Stomach (tissue), 4 donors: ENCODE measurements at regions not wholly inside any gene's neighbourhood (a gene's known extent, or its start where the extent isn't known, plus 50 kb on each side); places are given as distances from the start of the nearest gene placed in this dataset.

Source experiments
- EP300 ChIP-seq: sonication (generic); formaldehyde crosslinking; IDR thresholded peaks from one replicate; pipeline ENCODE4 v1.6.1; 2017; ENCODE audit warnings: antibody characterized with exemption
- TF ChIP-seq, protein P1 (sequence below), 7 experiments: fragments of 450-650 bp in 4 of 7; fragments of 200-600 bp in 3 of 7; sonication (generic) in 3 of 7; IDR thresholded peaks; one replicate each; pipeline ENCODE4 v1.5.1; 2016 to 2019; ENCODE audit warnings: antibody characterized with exemption in 7 of 7, control low read depth in 2 of 7, mild to moderate bottlenecking in 1 of 7

- TF ChIP-seq, protein P1, sequence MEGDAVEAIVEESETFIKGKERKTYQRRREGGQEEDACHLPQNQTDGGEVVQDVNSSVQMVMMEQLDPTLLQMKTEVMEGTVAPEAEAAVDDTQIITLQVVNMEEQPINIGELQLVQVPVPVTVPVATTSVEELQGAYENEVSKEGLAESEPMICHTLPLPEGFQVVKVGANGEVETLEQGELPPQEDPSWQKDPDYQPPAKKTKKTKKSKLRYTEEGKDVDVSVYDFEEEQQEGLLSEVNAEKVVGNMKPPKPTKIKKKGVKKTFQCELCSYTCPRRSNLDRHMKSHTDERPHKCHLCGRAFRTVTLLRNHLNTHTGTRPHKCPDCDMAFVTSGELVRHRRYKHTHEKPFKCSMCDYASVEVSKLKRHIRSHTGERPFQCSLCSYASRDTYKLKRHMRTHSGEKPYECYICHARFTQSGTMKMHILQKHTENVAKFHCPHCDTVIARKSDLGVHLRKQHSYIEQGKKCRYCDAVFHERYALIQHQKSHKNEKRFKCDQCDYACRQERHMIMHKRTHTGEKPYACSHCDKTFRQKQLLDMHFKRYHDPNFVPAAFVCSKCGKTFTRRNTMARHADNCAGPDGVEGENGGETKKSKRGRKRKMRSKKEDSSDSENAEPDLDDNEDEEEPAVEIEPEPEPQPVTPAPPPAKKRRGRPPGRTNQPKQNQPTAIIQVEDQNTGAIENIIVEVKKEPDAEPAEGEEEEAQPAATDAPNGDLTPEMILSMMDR (IDR thresholded peaks at IDR 0.05) = no peak
- no peak for TF ChIP-seq EP300
Measured at GRCh38 chr10:130648807-130649206, 512.6 kb downstream of the GLRX3 start.
